ENCODE measurements at regions not wholly inside any gene's neighbourhood (a gene's known extent, or its start where the extent isn't known, plus 50 kb on each side); places are given as distances from the start of the nearest gene placed in this dataset.

- TF ChIP-seq POLR2A (IDR thresholded peaks at IDR 0.05; ENCODE audit: low read depth), result no peak
- TF ChIP-seq, protein P1, sequence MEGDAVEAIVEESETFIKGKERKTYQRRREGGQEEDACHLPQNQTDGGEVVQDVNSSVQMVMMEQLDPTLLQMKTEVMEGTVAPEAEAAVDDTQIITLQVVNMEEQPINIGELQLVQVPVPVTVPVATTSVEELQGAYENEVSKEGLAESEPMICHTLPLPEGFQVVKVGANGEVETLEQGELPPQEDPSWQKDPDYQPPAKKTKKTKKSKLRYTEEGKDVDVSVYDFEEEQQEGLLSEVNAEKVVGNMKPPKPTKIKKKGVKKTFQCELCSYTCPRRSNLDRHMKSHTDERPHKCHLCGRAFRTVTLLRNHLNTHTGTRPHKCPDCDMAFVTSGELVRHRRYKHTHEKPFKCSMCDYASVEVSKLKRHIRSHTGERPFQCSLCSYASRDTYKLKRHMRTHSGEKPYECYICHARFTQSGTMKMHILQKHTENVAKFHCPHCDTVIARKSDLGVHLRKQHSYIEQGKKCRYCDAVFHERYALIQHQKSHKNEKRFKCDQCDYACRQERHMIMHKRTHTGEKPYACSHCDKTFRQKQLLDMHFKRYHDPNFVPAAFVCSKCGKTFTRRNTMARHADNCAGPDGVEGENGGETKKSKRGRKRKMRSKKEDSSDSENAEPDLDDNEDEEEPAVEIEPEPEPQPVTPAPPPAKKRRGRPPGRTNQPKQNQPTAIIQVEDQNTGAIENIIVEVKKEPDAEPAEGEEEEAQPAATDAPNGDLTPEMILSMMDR (IDR thresholded peaks at IDR 0.05), result no peak
- no peak for TF ChIP-seq EP300 (IDR thresholded peaks at IDR 0.05)
- no peak for TF ChIP-seq POLR2AphosphoS5 (IDR thresholded peaks at IDR 0.05)
These were observed 117.7 kb upstream of the PLCB4 start for GRCh38 chr20:8951164-8951563.

All from esophagus muscularis mucosa (tissue), 4 donors.